Heart right ventricle (tissue), 16 donors: ENCODE measurements at regions not wholly inside any gene's neighbourhood (a gene's known extent, or its start where the extent isn't known, plus 50 kb on each side); places are given as distances from the start of the nearest gene placed in this dataset.
A peak's percentile ranks its signal among the peaks of the same experiment; 100 is the strongest.

Experiments
- ATAC-seq, 8 donors: fragments of 200-7000 bp; cut with Tn5 transposase; one replicate each; pipeline ENCODE4 v1.9.1; 2020; ENCODE audit warnings: mild to moderate bottlenecking in 8 of 8, moderate library complexity in 8 of 8, moderate number of reproducible peaks in 1 of 8
- DNase-seq, 2 donors: peaks; one replicate each; pipeline ENCODE4 v3.0.0-alpha.2; 2020
- H3K27ac ChIP-seq, 10 donors: fragments of 200-600 bp; sonication (generic) in 2 of 10; one replicate each; pipeline versions ENCODE4 v1.5.0 to v1.8.0; 2020 to 2022; ENCODE audit warnings: mild to moderate bottlenecking in 3 of 10
- H3K27me3 ChIP-seq, 7 donors: fragments of 200-600 bp; one replicate each; pipeline ENCODE4 v1.8.0; 2021 to 2022; ENCODE audit warnings: mild to moderate bottlenecking in 2 of 7
- H3K36me3 ChIP-seq, 9 donors: fragments of 200-600 bp; sonication (generic) in 1 of 9; one replicate each; pipeline versions ENCODE4 v1.5.0 to v1.8.0; 2020 to 2022; ENCODE audit warnings: mild to moderate bottlenecking in 2 of 9
- H3K4me1 ChIP-seq, 9 donors: fragments of 200-600 bp; sonication (generic) in 1 of 9; one replicate each; pipeline versions ENCODE4 v1.5.0 to v1.8.0; 2020 to 2022; ENCODE audit warnings: mild to moderate bottlenecking in 4 of 9
- H3K4me3 ChIP-seq, 10 donors: fragments of 200-600 bp; sonication (generic) in 2 of 10; one replicate each; pipeline versions ENCODE4 v1.5.0 to v1.8.0; 2020 to 2022; ENCODE audit warnings: mild to moderate bottlenecking in 7 of 10, moderate library complexity in 2 of 10
- H3K9me3 ChIP-seq, 11 donors: fragments of 200-600 bp in 10 of 11; sonication (generic) in 2 of 11; one replicate each; pipeline versions ENCODE4 v1.5.0 to v1.8.0; 2013 to 2022; ENCODE audit warnings: mild to moderate bottlenecking in 2 of 11, control low read depth in 1 of 11, moderate library complexity in 1 of 11
- WGBS, 2 donors: extraction: QIAGEN DNeasy Blood & Tissue Kit; methylation state at CpG; one replicate each; pipeline ENCODE4 v1.1.7; 2013; ENCODE audit warnings: inconsistent platforms in 1 of 2; 5-methylcytosine and 5-hydroxymethylcytosine counted together
- intact Hi-C, 10 donors: fragments of 100-400 bp; cut with DNase I; formaldehyde crosslinking; loops; one replicate each; pipeline versions ENCODE4 v1.11.1 to v1.14.2; 2022
- TF ChIP-seq, protein P1 (sequence below), 9 donors: fragments of 200-600 bp; sonication (generic) in 2 of 9; IDR thresholded peaks; one replicate each; pipeline versions ENCODE4 v1.5.0 to v1.8.0; 2021 to 2022; ENCODE audit warnings: antibody characterized with exemption in 9 of 9, mild to moderate bottlenecking in 5 of 9, moderate library complexity in 1 of 9
- donor health status: Arrhythmogenic right ventricular cardiomyopathy.
- donor health status: ischemic (EF 13 %, LVEDD 7.1; RV severe dilation, severe dysfunction).
- donor health status: healthy with polysubstance abuse.
- donor health status: DM: no; HTN: yes; CAD: no.
- donor health status: DM: no; HTN: no; CAD: no.
- donor health status: ischemic (EF 25% LVEDD 6.9; RV normal size, moderate dysfunction).
- donor health status: ischemic (EF 25% LVEDD 5.7; RV mildly dilated, moderate dysfunction).
- donor health status: healthy.
- donor health status: DM: yes; HTN: yes; CAD: no.
- donor health status: Ischemic cardiomyopathy.
- donor health status: ischemic (EF 35%, LVEDD 5.7; RV mildly dilated, moderate dysfunction).
- donor health status: nonischemic (EF 11% LVEDD 7.7; RV severe dilation, severe dysfunction).
- donor health status: DM: yes; HTN: yes; CAD: no.
- donor health status: PGD.
- donor health status: ischemic (EF 29% LVEDD 5.4; RV normal size, mild dysfunction).
- donor health status: nonischemic (EF 23%, LVEDD 6.1; RV moderate dilation, normal function).

DNA sequence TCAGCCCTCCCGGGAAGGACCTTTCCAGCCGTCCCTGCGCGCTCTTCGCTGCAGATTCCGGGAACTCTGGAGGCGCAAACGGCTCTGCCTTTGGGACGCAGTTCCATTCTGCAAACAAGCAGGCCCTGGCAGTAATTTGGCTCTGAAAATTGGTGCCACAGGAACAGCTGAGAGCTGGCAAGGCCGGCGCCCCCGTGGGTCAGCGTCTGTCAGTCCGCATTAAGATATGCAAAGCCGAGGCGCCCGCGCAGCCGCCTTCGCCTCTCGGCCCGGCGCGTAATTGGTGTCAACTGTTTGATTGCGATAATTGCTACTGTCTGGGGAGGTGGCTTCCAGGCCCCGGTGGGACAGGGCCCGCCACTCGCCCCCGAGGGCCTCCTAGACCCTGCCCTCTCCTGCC, 73.6 kb downstream of the NCR2 start:
- no peaks in the 10 kb centered on the region for H3K36me3 ChIP-seq
- H3K4me3 ChIP-seq, result no peak overlapping the region
- intact Hi-C loops, result no loop called here
- ATAC-seq, result no peak
- 58 to 66% methylated on average over 29 of the region's 29 CpGs for WGBS, 2 donors
- TF ChIP-seq, protein P1, sequence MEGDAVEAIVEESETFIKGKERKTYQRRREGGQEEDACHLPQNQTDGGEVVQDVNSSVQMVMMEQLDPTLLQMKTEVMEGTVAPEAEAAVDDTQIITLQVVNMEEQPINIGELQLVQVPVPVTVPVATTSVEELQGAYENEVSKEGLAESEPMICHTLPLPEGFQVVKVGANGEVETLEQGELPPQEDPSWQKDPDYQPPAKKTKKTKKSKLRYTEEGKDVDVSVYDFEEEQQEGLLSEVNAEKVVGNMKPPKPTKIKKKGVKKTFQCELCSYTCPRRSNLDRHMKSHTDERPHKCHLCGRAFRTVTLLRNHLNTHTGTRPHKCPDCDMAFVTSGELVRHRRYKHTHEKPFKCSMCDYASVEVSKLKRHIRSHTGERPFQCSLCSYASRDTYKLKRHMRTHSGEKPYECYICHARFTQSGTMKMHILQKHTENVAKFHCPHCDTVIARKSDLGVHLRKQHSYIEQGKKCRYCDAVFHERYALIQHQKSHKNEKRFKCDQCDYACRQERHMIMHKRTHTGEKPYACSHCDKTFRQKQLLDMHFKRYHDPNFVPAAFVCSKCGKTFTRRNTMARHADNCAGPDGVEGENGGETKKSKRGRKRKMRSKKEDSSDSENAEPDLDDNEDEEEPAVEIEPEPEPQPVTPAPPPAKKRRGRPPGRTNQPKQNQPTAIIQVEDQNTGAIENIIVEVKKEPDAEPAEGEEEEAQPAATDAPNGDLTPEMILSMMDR (IDR thresholded peaks at IDR 0.05), result no peak
- no peak for DNase-seq
- H3K27me3 ChIP-seq, result peaks cover 0 to 74% (median 50%) of the 10 kb centered on the region in 7 donors
- no peak overlapping the region for H3K27ac ChIP-seq
- peaks cover 0 to 11% (median 0%) of the 10 kb centered on the region in 9 donors for H3K4me1 ChIP-seq
- peaks cover 0 to 6% (median 0%) of the 10 kb centered on the region in 11 donors for H3K9me3 ChIP-seq

DNA sequence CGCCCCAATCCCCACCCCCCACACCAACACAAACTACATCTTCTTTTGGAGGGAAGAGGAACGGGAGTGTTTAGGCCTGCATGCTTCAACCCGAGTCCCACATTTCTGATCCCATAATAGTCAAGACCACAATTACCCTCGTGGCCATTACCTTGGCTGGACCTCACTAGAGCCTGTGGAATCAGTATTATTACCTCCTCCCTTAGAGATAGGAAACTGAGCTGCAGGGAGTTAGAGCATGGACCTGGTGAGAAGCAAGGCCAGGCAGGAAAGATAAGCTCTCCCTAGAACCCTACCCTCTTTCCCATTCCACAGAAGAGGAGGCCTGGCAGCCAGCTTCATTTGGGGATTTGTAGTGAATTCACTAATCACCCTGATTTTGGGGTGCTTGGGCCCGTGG, 74.1 kb downstream of the NCR2 start:
- Histone ChIP-seq H3K4me1 (peaks cover 0 to 11% (median 0%) of the 10 kb centered on the region in 9 donors), H3K4me3 (no peak overlapping the region), H3K27ac (no peak overlapping the region), H3K27me3 (peaks cover 0 to 79% (median 55%) of the 10 kb centered on the region in 7 donors), H3K9me3 (peaks cover 0 to 6% (median 0%) of the 10 kb centered on the region in 11 donors), H3K36me3 (no peaks in the 10 kb centered on the region)
- intact Hi-C loops, result no loop called here
- 72 to 75% methylated on average over 5 of the region's 5 CpGs for WGBS, 2 donors
- no peak for DNase-seq
- no peak for ATAC-seq
- TF ChIP-seq, protein P1 (IDR thresholded peaks at IDR 0.05), result no peak

DNA sequence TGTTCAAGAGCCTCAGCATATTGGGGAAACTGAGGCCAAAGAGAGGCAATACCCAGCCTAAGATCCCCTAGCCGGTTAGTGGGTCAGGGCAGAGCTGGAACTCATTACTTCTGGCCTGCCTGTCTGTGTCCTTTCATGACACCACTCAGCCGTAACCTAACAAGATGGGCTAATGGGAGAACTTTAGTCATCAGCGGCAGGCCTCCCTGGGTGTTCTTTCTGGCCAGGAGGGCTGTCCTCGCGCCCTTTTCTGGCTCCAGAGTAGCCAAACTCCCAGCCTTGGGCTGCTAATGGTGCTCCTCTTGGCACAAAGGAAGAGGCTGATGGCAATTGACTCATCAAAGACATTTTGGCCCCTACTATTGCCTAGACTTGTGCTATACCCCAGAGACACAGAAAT, 76.6 kb downstream of the NCR2 start:
- 85 to 90% methylated on average over 5 of the region's 5 CpGs for WGBS, 2 donors
- Histone ChIP-seq H3K9me3 (no peaks in the 10 kb centered on the region), H3K4me3 (no peak overlapping the region), H3K36me3 (no peaks in the 10 kb centered on the region), H3K27me3 (peaks cover 0 to 87% (median 61%) of the 10 kb centered on the region in 7 donors), H3K4me1 (peaks cover 0 to 7% (median 0%) of the 10 kb centered on the region in 9 donors), H3K27ac (no peak overlapping the region)
- ATAC-seq (no peak), DNase-seq (no peak)
- intact Hi-C loops, result loop anchor here in 1 of 10 donors (5.0 kb wide), 1 partner anchor 35 kb away; no protein-coding TSS in a partner anchor
- TF ChIP-seq, protein P1 (IDR thresholded peaks at IDR 0.05), result no peak

DNA sequence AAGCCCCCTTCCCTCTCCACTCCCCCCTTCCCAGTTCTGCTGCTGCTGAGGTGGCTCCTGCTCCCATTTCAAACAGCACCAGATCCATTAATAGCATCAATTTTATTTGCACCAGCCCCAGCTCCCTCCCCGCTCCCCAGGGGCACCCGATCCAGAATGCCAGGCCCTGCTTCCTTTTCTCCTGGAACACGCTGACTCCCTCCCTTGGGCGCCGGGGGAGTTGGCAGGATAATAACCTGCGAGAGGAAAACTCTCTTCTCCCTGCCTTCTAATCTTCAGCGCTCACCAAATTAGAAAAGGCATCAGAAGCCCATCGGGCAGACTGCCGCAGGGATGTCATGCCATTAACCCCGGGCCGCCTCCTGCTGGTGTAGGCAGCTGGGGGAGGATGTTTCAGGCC, 77.8 kb downstream of the NCR2 start:
- WGBS, 2 donors, result 40 to 41% methylated on average over 11 of the region's 11 CpGs
- DNase-seq (no peak), ATAC-seq (peak; percentile 18 to 80 (median 63))
- Histone ChIP-seq H3K4me3 (no peak overlapping the region), H3K4me1 (peaks cover 0 to 6% (median 0%) of the 10 kb centered on the region in 9 donors), H3K27me3 (peaks cover 0 to 82% (median 55%) of the 10 kb centered on the region in 7 donors), H3K27ac (peak overlapping the region in 1 of 10 donors; percentile 43), H3K36me3 (no peaks in the 10 kb centered on the region), H3K9me3 (no peaks in the 10 kb centered on the region)
- TF ChIP-seq, protein P1 (IDR thresholded peaks at IDR 0.05), result peak in 3 of 9 donors; percentile 8 to 22 (median 22)
- intact Hi-C loops, result loop anchor here in 1 of 10 donors (5.0 kb wide), 1 partner anchor 36 kb away; no protein-coding TSS in a partner anchor
